Peyer's patch (tissue), 4 donors: ENCODE measurements at regions not wholly inside any gene's neighbourhood (a gene's known extent, or its start where the extent isn't known, plus 50 kb on each side); places are given as distances from the start of the nearest gene placed in this dataset.

Experiments
- POLR2A ChIP-seq, 2 donors: fragments of 450-650 bp; IDR thresholded peaks; one replicate each; pipeline ENCODE4 v1.5.1; 2017; ENCODE audit warnings: antibody characterized with exemption in 2 of 2, mild to moderate bottlenecking in 2 of 2, moderate library complexity in 2 of 2
- TF ChIP-seq, protein P1 (sequence below), 6 experiments: fragments of 450-650 bp in 4 of 6; fragments of 200-600 bp in 2 of 6; sonication (generic) in 1 of 6; IDR thresholded peaks; one replicate each; pipeline ENCODE4 v1.5.1; 2017 to 2019; ENCODE audit warnings: antibody characterized with exemption in 6 of 6, mild to moderate bottlenecking in 3 of 6, moderate library complexity in 1 of 6

DNA sequence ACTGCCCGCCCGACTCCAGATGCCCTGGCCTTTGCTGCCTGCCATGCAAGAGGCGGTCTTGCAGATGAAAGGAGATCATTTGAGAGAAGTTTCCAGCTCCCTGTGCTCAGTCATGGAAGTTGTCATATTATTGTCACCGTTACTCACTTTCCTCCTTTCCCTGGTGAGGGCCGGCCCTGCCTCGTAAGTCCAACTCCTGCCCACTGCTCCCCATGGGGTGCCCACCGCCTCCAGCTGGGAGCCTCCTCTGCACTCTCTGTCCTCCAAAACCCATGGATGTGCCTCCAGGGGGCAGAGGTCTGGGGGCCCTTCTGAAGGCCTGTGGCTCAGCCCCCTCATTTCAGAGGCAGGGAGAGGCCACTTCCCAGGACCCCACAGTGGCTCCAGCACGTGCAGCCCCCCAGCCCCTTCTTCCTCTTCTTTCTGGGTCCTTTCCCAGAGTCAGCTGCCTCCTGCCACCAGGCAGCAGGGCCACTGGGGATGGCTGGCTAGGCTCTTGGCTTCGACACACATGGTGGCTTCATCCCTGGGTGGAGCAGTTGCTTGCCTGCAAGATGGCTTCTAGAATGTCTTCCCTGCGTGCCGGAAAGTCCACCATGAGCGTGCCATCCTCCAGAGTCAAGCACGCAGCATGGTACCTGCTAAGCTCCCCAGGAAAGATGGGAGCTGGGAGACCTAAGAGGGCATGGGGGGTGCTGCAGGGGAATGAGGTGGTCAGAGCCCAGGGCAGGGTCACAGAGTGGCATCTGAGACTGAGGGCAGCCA, 97.9 kb upstream of the RUNX3 start:
- no peak for TF ChIP-seq POLR2A (IDR thresholded peaks at IDR 0.05)
- TF ChIP-seq, protein P1, sequence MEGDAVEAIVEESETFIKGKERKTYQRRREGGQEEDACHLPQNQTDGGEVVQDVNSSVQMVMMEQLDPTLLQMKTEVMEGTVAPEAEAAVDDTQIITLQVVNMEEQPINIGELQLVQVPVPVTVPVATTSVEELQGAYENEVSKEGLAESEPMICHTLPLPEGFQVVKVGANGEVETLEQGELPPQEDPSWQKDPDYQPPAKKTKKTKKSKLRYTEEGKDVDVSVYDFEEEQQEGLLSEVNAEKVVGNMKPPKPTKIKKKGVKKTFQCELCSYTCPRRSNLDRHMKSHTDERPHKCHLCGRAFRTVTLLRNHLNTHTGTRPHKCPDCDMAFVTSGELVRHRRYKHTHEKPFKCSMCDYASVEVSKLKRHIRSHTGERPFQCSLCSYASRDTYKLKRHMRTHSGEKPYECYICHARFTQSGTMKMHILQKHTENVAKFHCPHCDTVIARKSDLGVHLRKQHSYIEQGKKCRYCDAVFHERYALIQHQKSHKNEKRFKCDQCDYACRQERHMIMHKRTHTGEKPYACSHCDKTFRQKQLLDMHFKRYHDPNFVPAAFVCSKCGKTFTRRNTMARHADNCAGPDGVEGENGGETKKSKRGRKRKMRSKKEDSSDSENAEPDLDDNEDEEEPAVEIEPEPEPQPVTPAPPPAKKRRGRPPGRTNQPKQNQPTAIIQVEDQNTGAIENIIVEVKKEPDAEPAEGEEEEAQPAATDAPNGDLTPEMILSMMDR (IDR thresholded peaks at IDR 0.05) = no peak
